ENCODE measurements at regions not wholly inside any gene's neighbourhood (a gene's known extent, or its start where the extent isn't known, plus 50 kb on each side); places are given as distances from the start of the nearest gene placed in this dataset.
A peak's percentile ranks its signal among the peaks of the same experiment; 100 is the strongest.
"Not testable (repeated sequence)": the region's sequence is repeated elsewhere in the genome, so short reads cannot be mapped to it uniquely, and the experiment has no call there.

GRCh38 chr13:86253497-86253896 lies 454.3 kb upstream of the SLITRK6 start:
- not testable (repeated sequence) for DNase-seq

GRCh38 chr13:86255820-86256219 lies 456.6 kb upstream of the SLITRK6 start:
- DNase-seq = not testable (repeated sequence)

GRCh38 chr13:86269511-86269910 lies 470.3 kb upstream of the SLITRK6 start:
- no peak for DNase-seq

GRCh38 chr13:86282442-86282841 lies 483.2 kb upstream of the SLITRK6 start:
- DNase-seq = no peak

GRCh38 chr13:86283031-86283430 lies 483.8 kb upstream of the SLITRK6 start:
- no peak for DNase-seq

- peak; percentile 51 for DNase-seq
These were observed 499.5 kb upstream of the SLITRK6 start for GRCh38 chr13:86298725-86299124.

- DNase-seq = no peak
These were observed 499.9 kb upstream of the SLITRK6 start for GRCh38 chr13:86299128-86299527.

- no peak for DNase-seq
These were observed 510.7 kb upstream of the SLITRK6 start for GRCh38 chr13:86309881-86310280.

- no peak for DNase-seq
These were observed 514.2 kb upstream of the SLITRK6 start for GRCh38 chr13:86313421-86313820.

GRCh38 chr13:86318450-86318849 lies 519.2 kb upstream of the SLITRK6 start:
- no peak for DNase-seq

GRCh38 chr13:86324191-86324590 lies 525.0 kb upstream of the SLITRK6 start:
- no peak for DNase-seq

- DNase-seq = no peak
These were observed 556.1 kb upstream of the SLITRK6 start for GRCh38 chr13:86355301-86355700.

GRCh38 chr13:86357106-86357505 lies 557.9 kb upstream of the SLITRK6 start:
- DNase-seq = no peak

GRCh38 chr13:86363749-86364148 lies 564.5 kb upstream of the SLITRK6 start:
- not testable (repeated sequence) for DNase-seq

GRCh38 chr13:86368924-86369323 lies 569.7 kb upstream of the SLITRK6 start:
- DNase-seq = no peak

GRCh38 chr13:86377451-86377850 lies 578.2 kb upstream of the SLITRK6 start:
- DNase-seq = no peak

- DNase-seq = no peak
These were observed 579.4 kb upstream of the SLITRK6 start for GRCh38 chr13:86378628-86379027.

GRCh38 chr13:86383151-86383550 lies 583.9 kb upstream of the SLITRK6 start:
- DNase-seq = no peak

- DNase-seq = no peak
These were observed 584.3 kb upstream of the SLITRK6 start for GRCh38 chr13:86383561-86383960.

- DNase-seq = no peak
These were observed 598.4 kb upstream of the SLITRK6 start for GRCh38 chr13:86397635-86398034.

GRCh38 chr13:86399572-86399971 lies 600.4 kb upstream of the SLITRK6 start:
- no peak for DNase-seq

- DNase-seq = no peak
These were observed 603.3 kb upstream of the SLITRK6 start for GRCh38 chr13:86402500-86402899.

GRCh38 chr13:86403181-86403580 lies 604.0 kb upstream of the SLITRK6 start:
- no peak for DNase-seq

- no peak for DNase-seq
These were observed 610.4 kb upstream of the SLITRK6 start for GRCh38 chr13:86409466-86410241.

GRCh38 chr13:86425170-86425815 lies 626.1 kb upstream of the SLITRK6 start:
- DNase-seq = no peak
